H1 (cell line): ENCODE measurements at regions not wholly inside any gene's neighbourhood (a gene's known extent, or its start where the extent isn't known, plus 50 kb on each side); places are given as distances from the start of the nearest gene placed in this dataset.

Experiments used
- CTCF ChIA-PET: fragments of 300-600 bp; sonication (Branson Sonifier 250); formaldehyde crosslinking; loops from one replicate; lab custom pipeline; 2021; ENCODE audit not compliant: partially characterized antibody; lab: Charles Lee
- POLR2A ChIA-PET: fragments of 300-600 bp; sonication (Branson Sonifier 250); formaldehyde crosslinking; loops from one replicate; lab custom pipeline; 2021; ENCODE audit warnings: inconsistent platforms; ENCODE audit not compliant: partially characterized antibody; lab: Charles Lee
- DNase-seq, 2 experiments: peaks; one replicate each; pipeline versions ENCODE4 v3.0.0 to v3.0.0-alpha.2; 2010 to 2022; ENCODE audit warnings: low spot score in 2 of 2, low read depth in 1 of 2, mixed read lengths in 1 of 2
- FAIRE-seq: peaks from 2 replicates; lab custom pipeline; 2011; peaks lifted over from hg19 to GRCh38; lab: Jason Lieb, UNC
- H2AFZ ChIP-seq: 2 replicates; pipeline ENCODE4 v1.8.1; 2012; ENCODE audit warnings: low read length, inconsistent platforms
- H2AK5ac ChIP-seq: 2 replicates; pipeline ENCODE4 v1.6.1; 2013; ENCODE audit warnings: low read depth, low read length
- H2BK120ac ChIP-seq: replicated peaks from 2 replicates; pipeline ENCODE3; 2013; ENCODE audit warnings: low read depth, low read length, inconsistent platforms
- H2BK12ac ChIP-seq: 2 replicates; pipeline ENCODE4 v1.6.1; 2013; ENCODE audit warnings: low read depth, low read length
- H2BK15ac ChIP-seq: 2 replicates; pipeline ENCODE4 v1.6.1; 2013; ENCODE audit warnings: low read length
- H2BK20ac ChIP-seq: 2 replicates; pipeline ENCODE4 v1.6.1; 2013; ENCODE audit warnings: low read length
- H2BK5ac ChIP-seq: 2 replicates; pipeline ENCODE4 v1.6.1; 2013; ENCODE audit warnings: low read depth, low read length
- H3K14ac ChIP-seq: 2 replicates; pipeline ENCODE4 v1.6.1; 2013; ENCODE audit warnings: inconsistent platforms; ENCODE audit not compliant: insufficient read length
- H3K18ac ChIP-seq: 2 replicates; pipeline ENCODE4 v1.6.1; 2013; ENCODE audit warnings: low read length; ENCODE audit errors: extremely low read depth
- H3K23ac ChIP-seq: 2 replicates; pipeline ENCODE4 v1.6.1; 2013; ENCODE audit warnings: inconsistent platforms; ENCODE audit not compliant: insufficient read length
- H3K23me2 ChIP-seq: 2 replicates; pipeline ENCODE4 v1.6.1; 2013; ENCODE audit warnings: low read depth, low read length
- H3K27ac ChIP-seq: 2 replicates; pipeline ENCODE4 v1.6.1; 2011; ENCODE audit warnings: low read depth, low read length, inconsistent platforms
- H3K27me3 ChIP-seq, 4 experiments: replicated peaks in 1 of 4; 1 replicate in 1 of 4; 2 replicates in 3 of 4; pipeline versions ENCODE4 v1.6.1 to v1.8.1; 2011 to 2013; ENCODE audit warnings: low read length in 3 of 4, mild to moderate bottlenecking in 3 of 4, inconsistent platforms in 2 of 4, mixed read lengths in 2 of 4, moderate library complexity in 1 of 4; ENCODE audit not compliant: control insufficient read depth in 3 of 4, insufficient read depth in 3 of 4; ENCODE audit errors: extremely low read depth in 1 of 4
- H3K36me3 ChIP-seq, 4 experiments: 2 replicates each; pipeline versions ENCODE4 v1.6.1 to v1.8.1; 2011 to 2013; ENCODE audit warnings: mild to moderate bottlenecking in 4 of 4, low read length in 3 of 4, moderate library complexity in 2 of 4, control low read depth in 1 of 4, inconsistent platforms in 1 of 4; ENCODE audit not compliant: insufficient read depth in 4 of 4, control insufficient read depth in 2 of 4
- H3K4ac ChIP-seq: replicated peaks from 2 replicates; pipeline ENCODE3; 2013; ENCODE audit warnings: low read length, low read depth, mixed read lengths, inconsistent platforms; ENCODE audit not compliant: insufficient read length
- H3K4me1 ChIP-seq, 4 experiments: replicated peaks in 1 of 4; 1 replicate in 1 of 4; 2 replicates in 3 of 4; pipeline versions ENCODE4 v1.6.1 to v1.8.1; 2011 to 2013; ENCODE audit warnings: low read length in 3 of 4, inconsistent platforms in 2 of 4, mixed read lengths in 1 of 4; ENCODE audit not compliant: insufficient read depth in 4 of 4, control insufficient read depth in 3 of 4
- H3K4me2 ChIP-seq, 2 experiments: 2 replicates each; pipeline versions ENCODE4 v1.6.1 to v1.8.1; 2011 to 2013; ENCODE audit warnings: low read depth in 2 of 2, low read length in 2 of 2, control low read depth in 1 of 2, inconsistent platforms in 1 of 2, mild to moderate bottlenecking in 1 of 2; ENCODE audit not compliant: insufficient read depth in 1 of 2
- H3K4me3 ChIP-seq, 4 experiments: fragments of 200-600, 300-600 bp in 1 of 4; sonication (generic), shearing (Covaris generic), sonication (Bioruptor Twin) in 1 of 4; 2 replicates each; pipeline versions ENCODE4 v1.5.1 to v1.8.1; 2011 to 2016; ENCODE audit warnings: low read length in 4 of 4, low read depth in 3 of 4, control low read depth in 2 of 4, inconsistent platforms in 2 of 4, mild to moderate bottlenecking in 2 of 4, mixed read lengths in 1 of 4, moderate library complexity in 1 of 4; ENCODE audit not compliant: insufficient read depth in 2 of 4; ENCODE audit errors: extremely low read depth in 1 of 4
- H3K56ac ChIP-seq: replicated peaks from 2 replicates; pipeline ENCODE3; 2013; ENCODE audit warnings: low read depth, mild to moderate bottlenecking, mixed read lengths, low read length, inconsistent platforms; ENCODE audit not compliant: insufficient read length
- H3K79me1 ChIP-seq: 2 replicates; pipeline ENCODE4 v1.6.1; 2013; ENCODE audit warnings: low read depth, low read length, control low read depth
- H3K79me2 ChIP-seq, 2 experiments: 2 replicates each; pipeline versions ENCODE4 v1.6.1 to v1.8.1; 2012 to 2013; ENCODE audit warnings: low read length in 2 of 2, mild to moderate bottlenecking in 2 of 2, inconsistent platforms in 1 of 2; ENCODE audit not compliant: insufficient read depth in 2 of 2, control insufficient read depth in 1 of 2
- H3K9ac ChIP-seq, 4 experiments: replicated peaks in 1 of 4; 1 replicate in 1 of 4; 2 replicates in 3 of 4; pipeline versions ENCODE4 v1.6.1 to v1.8.1; 2011 to 2013; ENCODE audit warnings: low read depth in 3 of 4, low read length in 3 of 4, control low read depth in 2 of 4, mild to moderate bottlenecking in 2 of 4, moderate library complexity in 2 of 4, inconsistent platforms in 1 of 4; ENCODE audit errors: extremely low read depth in 1 of 4
- H3K9me3 ChIP-seq, 2 experiments: 2 replicates each; pipeline versions ENCODE4 v1.6.1 to v1.8.1; 2012 to 2013; ENCODE audit warnings: mild to moderate bottlenecking in 2 of 2, moderate library complexity in 2 of 2, control low read depth in 1 of 2, inconsistent platforms in 1 of 2, low read depth in 1 of 2, low read length in 1 of 2, mixed read lengths in 1 of 2; ENCODE audit not compliant: insufficient read depth in 2 of 2
- H4K20me1 ChIP-seq, 2 experiments: replicated peaks in 1 of 2; 2 replicates each; pipeline versions ENCODE3 to v1.8.1; 2011 to 2013; ENCODE audit warnings: inconsistent platforms in 2 of 2, low read length in 2 of 2, mild to moderate bottlenecking in 1 of 2; ENCODE audit not compliant: insufficient read depth in 2 of 2, control insufficient read depth in 1 of 2
- H4K5ac ChIP-seq: 2 replicates; pipeline ENCODE4 v1.6.1; 2013; ENCODE audit warnings: low read length, low read depth, mixed read lengths, inconsistent platforms; ENCODE audit not compliant: insufficient read length
- H4K8ac ChIP-seq: 2 replicates; pipeline ENCODE4 v1.8.0; 2013; ENCODE audit warnings: mild to moderate bottlenecking, moderate library complexity, low read length, inconsistent platforms; ENCODE audit not compliant: insufficient read depth; ENCODE audit errors: extremely low read depth
- H4K91ac ChIP-seq: replicated peaks from 2 replicates; pipeline ENCODE3; 2013; ENCODE audit warnings: low read length, mixed read lengths, inconsistent platforms; ENCODE audit not compliant: insufficient read length
- CHD1 ChIP-seq: IDR thresholded peaks from 2 replicates; pipeline ENCODE4 v1.6.1; 2012; ENCODE audit warnings: low read depth, low read length, improper control_type of control experiment
- CREB1 ChIP-seq: IDR thresholded peaks from 2 replicates; pipeline ENCODE4 v1.6.1; 2012; ENCODE audit warnings: inconsistent platforms
- GABPA ChIP-seq: IDR thresholded peaks from 2 replicates; pipeline ENCODE4 v1.6.1; 2011; ENCODE audit warnings: mild to moderate bottlenecking, low read length, moderate library complexity, borderline replicate concordance; ENCODE audit not compliant: insufficient read depth
- HDAC6 ChIP-seq: IDR thresholded peaks from one replicate; pipeline ENCODE4 v1.7.1; 2012; ENCODE audit warnings: low read depth, mild to moderate bottlenecking, inconsistent platforms, low read length, moderate library complexity
- JUND ChIP-seq: IDR thresholded peaks from 2 replicates; pipeline ENCODE4 v1.6.1; 2011; ENCODE audit warnings: mild to moderate bottlenecking, improper control_type of control experiment, low read length
- RFX5 ChIP-seq: IDR thresholded peaks from 2 replicates; pipeline ENCODE4 v1.6.1; 2011; ENCODE audit warnings: low read depth, low read length, improper control_type of control experiment, borderline replicate concordance
- TBP ChIP-seq: IDR thresholded peaks from 2 replicates; pipeline ENCODE4 v1.6.1; 2011; ENCODE audit warnings: low read depth, low read length, improper control_type of control experiment
- TEAD4 ChIP-seq: IDR thresholded peaks from 2 replicates; pipeline ENCODE4 v1.6.1; 2012; ENCODE audit warnings: low read depth, low read length, inconsistent platforms, mixed read lengths
- WGBS, 2 experiments: shearing (Covaris generic) in 1 of 2; methylation state at CpG; one replicate each; pipeline versions ENCODE4 v1.1.6 to v1.1.7; 2013 to 2015; ENCODE audit warnings: low lambda C conversion rate in 2 of 2, mixed read lengths in 2 of 2, inconsistent platforms in 1 of 2, low coverage in 1 of 2, missing lambda C conversion rate in 1 of 2; ENCODE audit not compliant: insufficient replicate concordance in 2 of 2, insufficient coverage in 1 of 2, insufficient read length in 1 of 2; ENCODE audit errors: extremely low coverage in 1 of 2, missing lambda C conversion rate in 1 of 2; 5-methylcytosine and 5-hydroxymethylcytosine counted together

DNA sequence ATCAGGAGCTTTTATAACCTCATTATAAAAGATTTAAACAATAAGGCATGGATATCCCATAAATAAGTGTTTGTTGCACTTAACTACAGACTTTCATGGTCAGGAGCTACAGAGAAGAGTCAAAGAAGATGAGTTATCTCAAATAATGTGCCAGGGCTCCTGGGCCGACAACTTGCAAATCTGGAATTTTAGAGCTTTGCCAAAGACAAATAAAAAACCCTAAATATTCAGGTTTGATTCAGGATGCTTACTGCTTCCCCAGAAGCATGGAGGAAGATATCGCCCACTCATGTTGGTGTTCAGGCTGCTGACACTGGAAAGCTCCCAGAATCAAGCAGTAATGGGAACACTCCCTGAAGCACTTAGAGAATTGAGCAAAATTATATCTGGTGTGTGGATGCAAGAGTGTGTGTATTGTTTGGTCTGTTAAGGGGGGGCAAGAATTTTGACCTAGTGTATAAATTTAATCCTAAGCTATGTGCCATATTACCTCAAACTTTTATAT, 176.9 kb upstream of the ESRRG start:
- no peak overlapping the region for H2AFZ ChIP-seq
- no peak overlapping the region for H3K14ac ChIP-seq
- H3K79me1 ChIP-seq = no peaks in the 10 kb centered on the region
- H2BK15ac ChIP-seq = no peak overlapping the region
- H3K23ac ChIP-seq = no peak overlapping the region
- H3K4me1 ChIP-seq = no peaks in the 10 kb centered on the region
- WGBS, 2 experiments = 97% methylated on average over 2 of the region's 2 CpGs; no CpG with 5 or more reads in 1 of the 2 experiments
- no peak overlapping the region for H2BK5ac ChIP-seq
- H3K9me3 ChIP-seq = no peaks in the 10 kb centered on the region
- H3K4ac ChIP-seq = no peak overlapping the region
- H3K79me2 ChIP-seq = no peaks in the 10 kb centered on the region
- H3K27me3 ChIP-seq = no peaks in the 10 kb centered on the region
- FAIRE-seq (no peak), DNase-seq (no peak)
- H3K36me3 ChIP-seq = no peaks in the 10 kb centered on the region
- H3K9ac ChIP-seq = no peak overlapping the region
- no peak overlapping the region for H4K91ac ChIP-seq
- H2BK120ac ChIP-seq = no peak overlapping the region
- no peak overlapping the region for H4K8ac ChIP-seq
- H3K56ac ChIP-seq = no peak overlapping the region
- no peak overlapping the region for H3K18ac ChIP-seq
- no peak overlapping the region for H3K4me2 ChIP-seq
- H2BK12ac ChIP-seq = no peak overlapping the region
- no peaks in the 10 kb centered on the region for H4K20me1 ChIP-seq
- no peak overlapping the region for H2AK5ac ChIP-seq
- H4K5ac ChIP-seq = no peak overlapping the region
- H3K23me2 ChIP-seq = no peaks in the 10 kb centered on the region; the same call in 1 of the 2 replicates
- no peak overlapping the region for H3K4me3 ChIP-seq
- ChIA-PET POLR2A (no interaction called here), CTCF (no interaction called here)
- H3K27ac ChIP-seq = no peak overlapping the region
- no peak overlapping the region for H2BK20ac ChIP-seq
- TF ChIP-seq CHD1 (no peak), RFX5 (no peak), TEAD4 (no peak), GABPA (no peak), TBP (no peak), CREB1 (no peak), JUND (no peak), HDAC6 (no peak)
